GM12873 (cell line): ENCODE measurements at regions not wholly inside any gene's neighbourhood (a gene's known extent, or its start where the extent isn't known, plus 50 kb on each side); places are given as distances from the start of the nearest gene placed in this dataset.

Experiments
- TF ChIP-seq, protein P1 (sequence below): IDR thresholded peaks from 2 replicates; pipeline ENCODE4 v1.5.1; 2012; ENCODE audit warnings: low read depth, mild to moderate bottlenecking, moderate library complexity, low read length, control low read depth; ENCODE audit not compliant: insufficient read depth; ENCODE audit errors: missing control alignments

GRCh38 chr19:32053861-32054260 is 291.5 kb upstream of the ZNF507 start:
- TF ChIP-seq, protein P1, sequence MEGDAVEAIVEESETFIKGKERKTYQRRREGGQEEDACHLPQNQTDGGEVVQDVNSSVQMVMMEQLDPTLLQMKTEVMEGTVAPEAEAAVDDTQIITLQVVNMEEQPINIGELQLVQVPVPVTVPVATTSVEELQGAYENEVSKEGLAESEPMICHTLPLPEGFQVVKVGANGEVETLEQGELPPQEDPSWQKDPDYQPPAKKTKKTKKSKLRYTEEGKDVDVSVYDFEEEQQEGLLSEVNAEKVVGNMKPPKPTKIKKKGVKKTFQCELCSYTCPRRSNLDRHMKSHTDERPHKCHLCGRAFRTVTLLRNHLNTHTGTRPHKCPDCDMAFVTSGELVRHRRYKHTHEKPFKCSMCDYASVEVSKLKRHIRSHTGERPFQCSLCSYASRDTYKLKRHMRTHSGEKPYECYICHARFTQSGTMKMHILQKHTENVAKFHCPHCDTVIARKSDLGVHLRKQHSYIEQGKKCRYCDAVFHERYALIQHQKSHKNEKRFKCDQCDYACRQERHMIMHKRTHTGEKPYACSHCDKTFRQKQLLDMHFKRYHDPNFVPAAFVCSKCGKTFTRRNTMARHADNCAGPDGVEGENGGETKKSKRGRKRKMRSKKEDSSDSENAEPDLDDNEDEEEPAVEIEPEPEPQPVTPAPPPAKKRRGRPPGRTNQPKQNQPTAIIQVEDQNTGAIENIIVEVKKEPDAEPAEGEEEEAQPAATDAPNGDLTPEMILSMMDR = no peak

DNA sequence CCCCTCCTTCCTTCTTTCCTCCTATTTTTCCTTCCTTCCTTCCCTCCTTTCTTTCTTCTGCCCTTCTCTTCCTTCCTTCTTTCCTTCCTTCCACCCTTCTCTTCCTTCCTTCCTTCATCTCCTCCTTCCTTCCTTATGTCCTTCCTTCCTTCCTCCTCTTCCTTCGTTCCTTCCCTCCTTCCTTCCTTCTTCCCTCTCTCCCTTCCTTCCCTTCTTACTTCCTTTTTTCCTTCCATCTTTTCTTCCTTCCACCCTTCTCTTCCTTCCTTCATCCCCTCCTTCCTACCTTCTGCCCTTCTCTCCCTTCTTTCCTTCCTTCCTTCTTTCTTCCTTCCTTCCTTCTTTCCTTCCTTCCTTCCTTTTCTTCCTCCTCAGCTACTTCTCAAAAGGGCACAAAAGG is 287.3 kb upstream of the ZNF507 start:
- TF ChIP-seq, protein P1 = no peak

- TF ChIP-seq, protein P1 = no peak
These were observed 284.1 kb upstream of the ZNF507 start for GRCh38 chr19:32061315-32061714.

- TF ChIP-seq, protein P1 = no peak
These were observed 281.8 kb upstream of the ZNF507 start for GRCh38 chr19:32063601-32064000.

DNA sequence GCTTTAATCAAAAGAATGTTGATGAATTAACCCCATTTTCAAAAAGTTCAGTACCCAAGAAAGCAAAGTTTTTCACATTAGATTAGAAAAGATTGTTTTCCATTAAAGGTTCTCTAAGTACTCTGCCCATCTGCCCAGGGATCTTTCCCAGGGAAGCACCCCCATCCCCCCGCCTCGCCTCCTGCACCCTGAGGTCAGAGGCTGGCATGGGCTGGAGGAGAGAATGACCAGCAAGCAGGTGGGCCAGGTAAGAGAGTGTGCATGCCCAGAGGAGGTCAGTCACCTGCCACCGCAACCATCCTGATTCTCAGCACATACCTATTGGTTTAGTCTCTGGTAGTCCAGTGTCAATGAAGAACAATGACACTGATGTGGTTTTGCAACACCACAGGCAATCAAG is 279.4 kb upstream of the ZNF507 start:
- TF ChIP-seq, protein P1 = no peak

DNA sequence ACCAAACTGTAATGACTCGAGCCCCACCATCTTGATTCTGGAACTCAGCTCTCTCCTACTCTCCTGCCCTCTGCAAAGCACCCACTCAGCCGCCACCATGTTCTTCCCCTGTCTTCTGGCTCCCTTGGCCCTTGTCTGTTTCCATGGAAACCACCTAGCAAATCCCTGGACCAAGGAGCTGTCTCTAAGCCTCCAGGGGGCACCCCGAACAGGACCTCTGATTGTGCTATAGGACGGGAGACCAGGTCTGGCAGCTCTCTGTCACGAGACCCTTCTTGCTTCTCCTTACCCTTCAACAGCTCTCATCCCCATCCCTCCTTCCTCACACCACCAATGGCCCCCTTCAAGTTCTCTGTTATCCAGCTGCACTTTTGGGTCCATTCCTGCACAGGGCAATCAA is 277.7 kb upstream of the ZNF507 start:
- TF ChIP-seq, protein P1 = no peak

GRCh38 chr19:32068793-32069192 is 276.6 kb upstream of the ZNF507 start:
- TF ChIP-seq, protein P1 = no peak
